Amniotic epithelial cell (primary cell): ENCODE measurements at regions not wholly inside any gene's neighbourhood (a gene's known extent, or its start where the extent isn't known, plus 50 kb on each side); places are given as distances from the start of the nearest gene placed in this dataset.

Experiments
- DNase-seq: peaks from one replicate; pipeline ENCODE4 v3.0.0-alpha.2; 2010; ENCODE audit warnings: low read depth

DNA sequence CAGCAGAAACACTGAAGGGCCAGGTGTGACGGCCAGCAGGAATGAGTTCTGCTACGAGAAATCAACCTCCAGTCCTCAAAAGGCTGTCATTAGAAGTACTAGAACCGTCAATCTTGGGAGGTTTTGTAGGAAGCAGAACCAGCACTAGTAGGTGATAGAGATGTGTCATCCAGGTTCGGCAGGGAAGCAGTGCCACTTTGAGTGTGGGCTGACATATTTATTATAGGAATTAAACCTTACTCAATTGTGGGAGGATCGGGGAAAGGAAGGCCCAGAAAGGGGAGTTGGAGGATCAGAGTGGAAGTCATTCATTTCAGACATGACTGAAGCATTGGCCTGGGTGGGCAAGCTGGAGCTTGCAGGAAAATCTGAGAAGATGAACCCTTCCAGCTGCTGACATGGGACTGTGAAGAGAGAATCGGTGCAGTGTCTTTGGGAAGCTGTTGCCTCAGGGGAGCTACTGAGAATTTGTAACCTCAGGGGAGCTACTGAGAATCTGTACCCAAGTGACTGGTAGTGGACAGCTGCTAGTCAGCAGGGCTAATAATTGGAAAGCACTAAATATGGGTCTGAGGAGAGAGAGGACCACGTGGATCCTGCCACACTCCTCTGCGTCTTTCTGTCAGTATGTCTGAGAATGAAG, 177.4 kb downstream of the SPRY1 start:
- no peak for DNase-seq

DNA sequence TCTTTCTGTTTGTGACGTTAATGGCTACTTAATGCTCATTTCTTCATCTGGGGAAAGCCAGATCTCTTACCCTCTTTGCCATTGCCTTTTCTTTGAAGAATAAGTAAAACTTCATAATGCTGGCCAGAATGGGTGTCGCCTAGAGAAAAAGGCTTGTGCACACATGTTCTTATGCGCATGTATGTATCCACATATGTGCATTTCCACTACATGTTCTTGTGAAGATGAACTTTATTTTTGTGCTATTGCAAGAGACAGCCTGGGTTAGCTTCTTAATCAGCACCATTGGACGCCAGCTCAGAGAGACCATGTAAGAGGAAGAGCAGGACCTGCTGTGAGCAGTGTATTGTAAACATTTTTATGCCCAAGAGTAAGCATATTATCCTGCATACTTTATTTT, 178.7 kb downstream of the SPRY1 start:
- no peak for DNase-seq

DNA sequence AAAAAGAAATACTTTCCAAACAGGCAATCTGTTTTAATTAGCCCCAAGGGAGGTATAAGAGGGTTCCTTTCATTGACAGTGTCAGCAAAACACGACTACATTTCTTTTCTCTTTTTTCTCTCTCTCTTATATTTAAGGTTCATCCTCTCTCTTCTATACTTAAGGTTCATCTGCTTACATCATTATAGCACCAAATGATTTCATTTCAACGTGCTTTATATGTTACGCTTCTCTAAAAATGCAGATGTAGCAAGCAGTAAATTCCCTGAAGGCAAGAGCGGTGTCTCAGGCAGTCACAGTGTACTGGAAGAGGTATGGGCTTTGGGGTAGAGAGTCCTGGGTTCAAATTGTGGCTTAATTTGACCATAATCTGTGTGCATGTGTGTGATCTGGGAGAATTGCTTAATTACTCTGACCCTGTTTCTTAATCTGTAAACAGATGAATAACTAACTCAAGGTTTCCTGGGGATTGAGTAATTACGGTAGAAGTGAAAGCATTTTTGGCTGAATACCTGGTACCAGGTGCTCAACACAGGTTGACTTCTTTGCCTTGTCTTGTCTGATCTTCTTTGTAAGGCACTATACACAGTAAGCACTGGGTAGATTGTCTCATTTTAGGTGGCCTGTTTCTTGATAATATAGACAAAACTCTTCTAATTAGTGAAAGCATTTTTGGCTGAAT, 180.8 kb downstream of the SPRY1 start:
- DNase-seq: no peak

DNA sequence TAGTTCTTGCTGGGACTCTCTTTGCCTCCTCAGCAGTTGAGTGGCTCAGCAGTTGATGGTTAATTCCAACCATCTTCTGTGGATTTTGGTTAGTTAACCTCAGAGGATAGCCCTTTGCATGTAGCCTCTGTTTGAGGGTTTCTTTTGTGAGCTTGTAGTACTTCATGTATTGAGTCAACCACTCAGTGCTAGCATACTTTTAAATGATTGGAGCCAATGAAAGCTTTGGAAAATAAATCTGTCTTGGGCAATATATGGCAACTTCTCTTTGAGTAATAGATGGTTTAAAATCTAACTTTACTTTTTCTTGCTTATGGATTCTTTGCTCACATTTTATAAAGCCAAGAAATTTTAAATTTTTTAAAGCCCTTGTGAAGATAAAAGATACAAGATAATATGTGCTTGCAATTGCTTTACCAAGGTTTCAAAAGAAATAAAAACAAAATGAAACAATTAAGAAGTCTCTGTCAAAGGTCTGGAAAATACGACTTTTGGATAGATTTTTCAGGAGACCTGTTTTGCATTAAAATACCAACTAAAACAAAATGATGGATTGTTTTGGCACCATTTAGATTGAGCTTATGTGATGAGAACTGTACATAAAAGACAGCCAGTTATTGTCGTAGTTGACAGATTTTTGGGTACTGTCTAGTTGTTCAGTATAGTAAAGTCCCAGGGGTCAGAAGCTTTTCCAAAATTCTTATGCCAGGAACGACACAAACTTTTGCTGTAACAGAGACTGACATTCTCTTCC, 181.9 kb downstream of the SPRY1 start:
- no peak for DNase-seq

DNA sequence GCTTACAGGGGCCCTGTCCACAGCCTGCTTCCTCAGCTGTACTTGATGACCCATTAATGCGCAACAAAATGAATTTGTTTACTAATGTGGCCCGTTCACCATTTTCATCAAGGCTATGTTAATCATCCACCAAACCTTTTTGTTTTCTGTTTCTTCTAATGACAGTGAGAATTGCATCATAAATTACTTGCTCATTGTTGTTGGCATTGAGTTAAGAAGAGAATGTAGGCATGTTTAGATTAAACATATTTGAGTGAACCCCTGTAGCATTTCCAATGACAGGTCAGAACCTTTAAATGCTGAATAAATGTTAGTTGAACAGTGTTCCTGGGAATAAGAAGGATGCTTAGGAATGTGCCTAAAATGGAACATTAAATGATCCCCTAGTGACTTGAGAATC, 183.4 kb downstream of the SPRY1 start:
- DNase-seq: no peak

DNA sequence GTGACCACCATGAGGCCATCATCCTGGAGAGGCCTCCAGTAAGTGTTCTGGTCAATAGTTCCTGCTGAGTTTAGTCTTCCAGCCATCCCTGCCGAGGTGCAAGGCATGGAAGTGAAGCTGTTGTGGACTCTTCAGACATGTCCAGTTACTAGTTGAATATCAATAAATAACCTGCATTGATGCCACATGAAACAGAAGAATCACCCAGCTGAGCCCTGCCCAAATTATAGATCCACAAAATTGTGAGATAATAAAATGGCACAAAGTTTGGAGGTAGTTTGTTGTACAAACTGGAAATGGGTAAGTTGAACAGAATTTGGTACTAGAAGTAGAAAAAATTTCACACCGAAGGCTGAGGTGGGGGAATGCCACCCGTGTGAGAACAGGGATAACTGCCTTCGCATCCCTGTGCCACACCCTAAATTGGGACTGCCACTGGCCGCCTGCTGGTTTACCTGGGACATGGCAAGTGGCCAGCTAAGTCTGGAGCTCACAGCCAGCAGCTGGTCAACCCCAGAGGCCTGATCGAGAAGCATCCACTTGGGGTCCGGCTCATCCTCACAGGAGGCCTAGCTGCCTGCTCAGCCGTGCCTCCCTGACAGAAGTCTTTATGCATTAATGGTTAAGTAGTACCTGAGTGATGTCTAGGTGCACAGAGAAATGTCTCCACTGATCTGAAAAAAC, 184.5 kb downstream of the SPRY1 start:
- no peak for DNase-seq

DNA sequence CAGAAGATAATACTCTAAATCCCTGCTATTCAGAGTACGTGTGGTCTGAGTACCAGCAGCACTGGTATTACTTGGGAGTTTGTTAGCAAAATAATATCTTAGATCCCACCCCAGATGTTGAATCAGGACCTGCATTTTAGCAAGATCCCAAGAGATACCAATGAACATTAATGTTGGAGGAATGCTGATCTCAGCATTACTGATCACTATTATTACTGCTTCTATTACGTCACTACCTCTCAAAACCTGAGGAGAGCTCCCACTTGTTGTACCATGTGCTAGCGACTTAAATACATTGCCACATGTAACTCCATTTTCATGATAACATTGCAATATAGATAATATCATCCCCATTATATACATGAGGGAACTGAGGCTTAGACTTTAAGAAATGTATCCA, 185.2 kb downstream of the SPRY1 start:
- no peak for DNase-seq

DNA sequence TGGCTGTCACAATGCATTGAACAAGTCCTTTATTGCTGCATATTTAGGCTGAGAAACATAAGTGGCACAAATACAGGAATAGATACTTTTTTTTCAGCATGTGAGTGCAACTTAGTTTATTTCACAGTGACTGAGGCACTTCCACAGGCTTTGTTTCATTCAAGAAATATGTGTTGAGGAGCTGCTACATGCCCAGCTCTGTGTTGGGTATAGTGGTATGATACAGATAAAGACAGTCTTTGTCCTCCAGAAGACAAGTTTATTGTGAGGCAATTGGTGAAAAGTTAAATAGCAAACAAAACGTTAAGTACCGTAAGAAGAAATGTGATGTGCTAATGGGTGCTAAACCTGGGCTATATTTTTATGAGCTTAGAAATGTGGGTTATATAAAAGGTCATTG, 186.4 kb downstream of the SPRY1 start:
- no peak for DNase-seq

DNA sequence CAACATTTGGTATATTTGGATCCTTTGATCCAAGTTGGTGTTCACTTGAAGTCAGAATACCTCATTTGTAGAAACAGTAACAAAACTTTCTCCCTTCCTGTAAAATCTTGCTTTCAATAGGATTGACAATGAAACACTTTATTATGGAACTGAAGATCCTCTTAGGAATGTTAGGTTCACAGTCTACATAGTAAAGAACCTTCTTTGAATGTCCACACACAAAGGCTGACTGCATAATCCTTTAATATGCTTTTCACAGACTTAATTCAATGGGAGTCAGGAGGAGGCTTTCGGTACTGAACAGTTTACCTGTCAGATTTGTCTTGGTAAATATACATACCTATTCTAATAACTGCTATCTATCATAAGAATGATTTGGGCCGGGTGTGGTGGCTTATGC, 188.5 kb downstream of the SPRY1 start:
- DNase-seq: no peak

DNA sequence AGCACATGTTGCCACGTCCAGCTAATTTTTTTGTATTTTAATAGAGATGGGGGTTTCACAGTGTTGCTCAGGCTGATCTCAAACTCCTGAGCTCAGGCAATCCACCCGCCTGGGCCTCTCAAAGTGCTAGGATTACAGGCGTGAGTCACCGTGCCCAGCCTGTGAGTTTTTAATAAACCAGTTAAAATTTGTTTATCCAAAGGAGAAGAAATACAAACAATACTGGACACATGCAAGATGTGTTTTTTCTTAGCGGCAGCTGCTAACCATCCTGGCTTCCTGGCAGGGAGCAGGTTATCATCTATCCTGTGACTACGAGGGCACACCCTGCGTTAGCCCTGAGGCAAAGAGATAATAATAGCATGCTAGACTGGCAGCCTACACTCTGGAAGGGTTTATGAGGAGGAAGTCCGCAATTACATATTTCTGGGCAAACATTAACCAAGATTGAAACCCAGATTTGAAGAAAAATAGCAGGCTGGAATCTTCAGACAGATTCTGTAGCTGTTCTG, 191.4 kb downstream of the SPRY1 start:
- DNase-seq: peak; percentile 80

DNA sequence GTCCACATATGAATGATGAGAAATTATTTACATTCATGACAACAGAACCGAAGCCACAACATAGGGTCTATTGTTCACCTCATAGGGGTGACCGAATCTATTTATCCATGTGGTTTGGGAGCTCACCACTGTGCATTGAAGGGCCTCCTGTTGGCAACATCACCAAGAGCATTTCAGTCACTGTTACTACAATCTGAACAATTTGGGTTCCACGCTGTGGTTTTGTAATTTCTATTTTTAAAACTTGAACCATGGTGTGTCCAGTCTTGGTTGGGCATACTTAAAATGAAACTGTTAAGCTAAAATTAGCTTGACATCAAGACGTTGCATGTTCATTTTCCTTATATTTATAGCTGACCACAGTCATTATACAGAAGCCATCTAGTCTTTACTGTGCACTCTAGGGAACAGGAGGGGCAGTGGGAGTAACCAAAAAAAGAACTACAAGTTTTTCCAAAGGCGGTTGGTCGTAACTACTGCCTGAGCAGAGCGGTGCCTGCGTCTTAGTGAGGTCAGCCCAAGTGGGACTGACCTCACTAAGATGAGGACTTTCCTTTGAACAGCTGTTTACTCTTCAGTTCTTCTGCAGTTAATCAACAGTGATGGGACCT, 192.1 kb downstream of the SPRY1 start:
- DNase-seq: no peak

DNA sequence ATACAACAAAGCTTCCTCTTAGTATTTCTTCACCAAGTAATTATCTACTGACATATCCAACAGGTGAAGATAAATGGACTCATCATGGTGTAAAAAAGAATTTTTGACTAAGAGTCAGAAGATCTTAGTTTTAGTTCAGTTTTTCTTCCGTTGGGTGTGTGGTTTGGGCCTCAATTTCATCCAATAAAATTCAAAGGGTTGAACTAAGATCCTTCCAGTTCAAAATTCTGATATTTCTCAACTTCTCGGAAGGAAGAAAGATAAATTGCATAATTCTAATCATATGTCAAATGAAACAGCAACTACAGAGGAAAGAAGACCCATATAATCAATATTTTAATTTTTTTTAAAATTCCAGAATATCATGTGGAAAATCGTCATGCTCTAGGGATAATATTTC, 192.7 kb downstream of the SPRY1 start:
- DNase-seq: no peak

DNA sequence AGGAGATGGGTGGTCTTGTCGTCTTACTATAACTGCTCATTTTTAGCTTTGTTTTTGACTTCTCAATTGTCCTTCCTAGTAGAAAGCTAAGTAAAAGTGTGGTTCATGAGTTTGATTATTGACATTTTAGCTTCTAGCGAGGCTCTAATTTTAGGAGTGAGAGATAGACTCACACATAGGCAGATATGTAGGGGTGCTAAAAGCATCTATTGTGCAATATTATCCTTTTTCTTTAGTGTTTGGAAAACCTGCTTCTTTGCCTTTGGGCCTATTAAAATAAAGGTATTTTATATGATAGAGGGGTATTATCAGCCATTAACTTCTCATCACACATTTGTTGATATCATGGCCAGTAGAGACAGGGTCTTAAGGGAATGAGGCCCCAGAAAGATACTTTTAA, 195.3 kb downstream of the SPRY1 start:
- no peak for DNase-seq

DNA sequence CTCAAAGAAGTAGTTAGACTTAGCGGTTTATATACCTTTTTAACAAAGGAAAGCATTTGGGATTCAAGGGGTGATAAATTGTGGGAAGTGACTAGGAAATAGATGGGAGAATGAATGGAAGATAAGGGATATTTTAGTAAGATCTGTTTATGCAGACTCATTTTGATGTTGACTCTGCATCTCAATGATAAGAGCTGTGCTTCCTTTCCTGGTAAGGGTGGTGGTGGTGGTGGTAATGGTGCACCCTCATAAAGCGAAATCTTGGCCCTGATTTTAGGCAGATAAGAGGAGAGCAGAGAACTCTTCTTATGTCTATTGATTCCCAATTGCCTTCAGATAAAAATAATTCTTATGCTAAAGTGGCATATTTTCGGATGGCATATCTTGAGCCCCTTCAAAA, 197.1 kb downstream of the SPRY1 start:
- no peak for DNase-seq

DNA sequence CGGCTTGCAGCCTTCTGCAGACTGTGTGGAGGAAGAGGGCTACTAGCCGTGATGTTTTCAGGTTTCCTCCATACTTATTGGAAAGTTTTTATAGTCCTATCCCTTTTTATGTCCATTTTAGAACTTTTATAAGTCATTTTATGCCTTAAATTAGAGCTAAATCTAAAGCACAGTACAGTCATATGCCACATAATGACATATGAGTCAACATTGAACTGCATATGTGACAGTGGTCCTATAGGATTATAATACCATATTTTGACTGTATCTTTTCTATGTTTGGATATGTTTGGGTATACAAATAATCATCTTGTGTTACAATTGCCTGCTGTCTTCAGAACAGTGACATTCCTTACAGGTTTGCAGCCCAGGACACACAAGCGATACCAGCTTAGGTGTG, 200.2 kb downstream of the SPRY1 start:
- no peak for DNase-seq

DNA sequence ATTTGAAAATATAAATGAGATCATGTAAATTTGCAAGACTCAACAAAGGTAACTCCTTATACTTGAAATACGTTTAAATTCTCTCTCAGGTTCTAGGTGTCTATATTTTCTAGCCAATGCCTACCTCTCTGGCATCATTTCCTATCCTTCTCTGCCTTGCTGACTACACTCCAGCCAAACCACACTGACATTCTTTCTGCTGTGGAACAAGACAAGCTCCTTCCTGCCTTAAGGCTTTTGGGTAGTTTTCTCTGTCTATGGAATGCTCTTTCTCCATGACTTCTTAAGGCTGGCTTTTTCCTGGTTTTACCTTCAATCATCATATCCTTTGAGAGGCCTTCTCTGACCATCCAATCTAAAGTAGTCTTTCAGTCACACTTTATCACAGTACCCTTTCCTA, 201.0 kb downstream of the SPRY1 start:
- DNase-seq: peak; percentile 80

DNA sequence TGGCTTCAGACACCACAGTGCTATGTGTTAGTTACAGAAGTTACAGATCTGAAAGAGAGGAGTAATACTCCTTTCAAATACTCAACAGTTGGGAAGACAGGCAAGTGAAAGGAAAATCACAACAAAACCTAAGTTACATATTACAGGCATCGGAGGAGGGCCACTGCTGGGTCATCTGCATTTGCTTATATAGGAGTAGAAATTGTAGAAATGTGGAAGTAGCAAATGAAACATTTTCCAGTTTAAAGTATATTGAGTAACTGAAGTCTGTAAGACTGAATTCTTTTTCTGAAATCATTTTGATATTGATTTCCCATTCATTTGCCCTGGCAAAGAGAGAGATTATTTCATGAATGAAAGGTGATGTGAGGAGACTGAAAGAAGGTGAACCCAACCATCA, 201.7 kb downstream of the SPRY1 start:
- DNase-seq: no peak

DNA sequence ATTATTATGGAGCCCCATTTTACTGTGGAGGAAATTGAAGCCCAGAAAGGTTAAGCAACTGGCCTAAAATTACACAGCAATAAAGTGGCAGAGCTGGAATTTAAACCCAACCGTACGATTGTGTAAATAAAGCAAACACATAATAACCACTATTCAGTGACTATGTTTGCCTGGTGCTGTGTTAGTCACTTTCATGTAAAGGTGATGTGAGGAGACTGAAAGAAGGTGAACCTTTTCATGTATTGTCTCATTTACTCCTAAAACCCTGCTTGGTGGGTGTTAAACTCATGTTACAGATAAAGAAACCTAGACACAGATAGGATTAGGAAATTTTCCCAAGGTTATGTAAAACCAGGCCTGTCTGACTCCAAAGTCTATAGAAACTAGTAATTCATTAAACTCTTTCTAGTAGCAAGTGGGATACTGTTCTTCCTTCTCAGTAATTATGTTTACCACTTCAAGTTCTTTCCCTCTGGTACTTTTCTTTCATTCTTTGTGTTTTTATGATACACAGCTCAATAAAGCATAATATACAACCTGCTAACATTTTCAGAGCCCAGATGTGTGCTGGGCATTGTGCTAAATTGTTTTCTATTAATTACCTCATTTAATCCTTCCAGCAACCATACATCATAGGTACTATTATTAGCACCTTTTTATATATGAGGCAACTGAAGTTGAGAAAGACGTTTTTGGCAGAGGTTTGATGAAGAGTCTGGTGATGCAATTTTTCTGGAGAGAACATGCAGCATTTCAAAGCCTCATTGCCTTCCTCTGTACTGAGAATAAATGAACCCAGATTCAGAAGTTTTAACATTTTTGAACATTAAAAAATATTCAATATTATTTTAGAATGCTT, 202.7 kb downstream of the SPRY1 start:
- peak; percentile 89 for DNase-seq

DNA sequence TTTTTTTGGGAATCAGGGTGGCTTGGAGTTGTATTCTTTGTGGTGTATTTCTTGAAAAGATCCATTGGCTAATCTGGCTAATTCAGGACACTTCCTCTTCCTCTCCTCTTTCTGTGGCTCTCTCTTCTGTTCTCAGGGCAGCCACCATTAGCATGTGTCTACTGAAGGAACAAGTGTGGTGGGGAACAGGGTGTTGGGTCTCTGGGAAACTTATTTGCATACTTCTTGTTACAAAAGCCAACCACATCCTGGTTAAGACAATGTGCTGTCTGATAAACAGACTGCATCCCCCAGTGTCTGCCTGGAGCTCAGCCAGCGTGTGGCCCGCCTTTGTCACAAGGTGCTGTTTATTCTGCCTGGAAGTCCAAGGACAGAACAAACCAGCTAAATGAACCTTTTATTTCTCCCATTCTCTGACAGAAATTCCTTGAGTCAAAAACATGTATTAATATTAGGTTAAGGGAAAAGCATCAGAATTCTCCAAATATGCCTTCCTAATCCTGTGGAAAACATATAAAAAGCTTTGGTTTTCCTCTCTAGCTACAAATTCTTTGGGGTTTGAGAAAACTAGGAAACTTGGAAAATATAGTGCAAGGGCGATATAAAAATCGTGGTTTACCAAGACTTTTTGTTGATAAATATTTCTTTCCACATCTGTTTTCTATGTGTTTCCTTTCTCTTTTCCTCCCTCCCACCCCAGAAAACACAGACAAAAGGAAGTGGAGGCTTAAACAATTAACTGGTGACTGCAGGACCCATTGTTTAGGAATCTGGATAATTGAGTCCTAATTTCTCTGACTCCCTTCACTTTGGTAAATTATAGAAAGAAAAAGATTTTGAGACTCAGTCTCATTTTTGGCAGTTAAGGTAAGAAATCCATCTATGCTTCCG, 203.6 kb downstream of the SPRY1 start:
- peak; percentile 70 for DNase-seq
